ENCODE measurements at regions not wholly inside any gene's neighbourhood (a gene's known extent, or its start where the extent isn't known, plus 50 kb on each side); places are given as distances from the start of the nearest gene placed in this dataset.

- Histone ChIP-seq H3K27me3 (ENCODE audit: low read length) (no peaks in the 10 kb centered on the region), H3K9ac (ENCODE audit: low read length) (no peak overlapping the region), H4K20me1 (ENCODE audit: low read length) (no peaks in the 10 kb centered on the region), H3F3A (ENCODE audit: low read length, unreplicated experiment) (no peaks in the 10 kb centered on the region), H3K4me2 (ENCODE audit: low read length) (no peak overlapping the region), H3K36me3 (ENCODE audit: low read depth, low read length) (no peaks in the 10 kb centered on the region), H2AFZ (ENCODE audit: low read length) (no peak overlapping the region), H3K9me2 (replicated peaks; ENCODE audit: low read length) (no peaks in the 10 kb centered on the region), H3K79me2 (ENCODE audit: low read length) (no peaks in the 10 kb centered on the region), H3K4me3 (ENCODE audit: low read length) (no peak overlapping the region), H3K9me3 (ENCODE audit: low read length) (no peaks in the 10 kb centered on the region), H3K27ac (ENCODE audit: low read length) (no peak overlapping the region), H3K4me1 (ENCODE audit: insufficient read depth, low read length) (0 out of 2 replicates have a peak, but pooled peaks cover 4% of the 10 kb centered on the region)
- intact Hi-C loops (cut with micrococcal nuclease), result no loop called here
- no peak for DNase-seq
- ChIA-PET CTCF (no interaction called here), POLR2A (ENCODE audit: unreplicated experiment) (no interaction called here)
- no peak for ATAC-seq
- TF ChIP-seq CTCF (conservative IDR thresholded peaks at IDR 0.05; ENCODE audit: low read depth, low read length), result no peak
- TF ChIP-seq EZH2phosphoT487 (IDR thresholded peaks at IDR 0.05; ENCODE audit: borderline replicate concordance, low read length), result no peak
- TF ChIP-seq EZH2 (IDR thresholded peaks at IDR 0.05; ENCODE audit: low read length, unreplicated experiment), result no peak
- no TSS peak for BruUV-seq (replicated peaks)
Measured at GRCh38 chr6:49336514-49337131, 126.4 kb downstream of the MMUT start.

- Histone ChIP-seq H3K9ac (ENCODE audit: low read length) (no peak overlapping the region), H3K9me3 (ENCODE audit: low read length) (no peaks in the 10 kb centered on the region), H3K27ac (ENCODE audit: low read length) (peak overlapping the region; percentile 66), H2AFZ (ENCODE audit: low read length) (no peak overlapping the region), H3K36me3 (ENCODE audit: low read depth, low read length) (no peaks in the 10 kb centered on the region), H3K4me2 (ENCODE audit: low read length) (no peak overlapping the region), H3K27me3 (ENCODE audit: low read length) (no peaks in the 10 kb centered on the region), H3K9me2 (replicated peaks; ENCODE audit: low read length) (no peaks in the 10 kb centered on the region), H3F3A (ENCODE audit: low read length, unreplicated experiment) (no peaks in the 10 kb centered on the region), H3K4me3 (ENCODE audit: low read length) (no peak overlapping the region), H4K20me1 (ENCODE audit: low read length) (no peaks in the 10 kb centered on the region), H3K79me2 (ENCODE audit: low read length) (no peaks in the 10 kb centered on the region), H3K4me1 (ENCODE audit: insufficient read depth, low read length) (0 out of 2 replicates have a peak, but pooled peaks cover 4% of the 10 kb centered on the region)
- CTCF ChIA-PET, result no interaction called here
- TF ChIP-seq CTCF (conservative IDR thresholded peaks at IDR 0.05; ENCODE audit: low read depth, low read length) (no peak), EZH2 (IDR thresholded peaks at IDR 0.05; ENCODE audit: low read length, unreplicated experiment) (no peak), EZH2phosphoT487 (IDR thresholded peaks at IDR 0.05; ENCODE audit: borderline replicate concordance, low read length) (no peak)
- intact Hi-C loops (cut with micrococcal nuclease), result loop anchor here (1.0 kb wide), 2 partner anchors 33 to 506 kb away; no protein-coding TSS in a partner anchor
- POLR2A ChIA-PET (ENCODE audit: unreplicated experiment), result no interaction called here
- ATAC-seq (peak; percentile 93), DNase-seq (peak; percentile 75)
- no TSS peak for BruUV-seq (replicated peaks)
Measured at GRCh38 chr6:49333345-49334125, 129.5 kb downstream of the MMUT start.

GRCh38 chr6:49332781-49333180 is 130.3 kb downstream of the MMUT start:
- no TSS peak for BruUV-seq (replicated peaks)
- POLR2A ChIA-PET (ENCODE audit: unreplicated experiment), result no interaction called here
- Histone ChIP-seq H3K27me3 (ENCODE audit: low read length) (no peaks in the 10 kb centered on the region), H2AFZ (ENCODE audit: low read length) (no peak overlapping the region), H3K4me1 (ENCODE audit: insufficient read depth, low read length) (0 out of 2 replicates have a peak, but pooled peaks cover 4% of the 10 kb centered on the region), H3K27ac (ENCODE audit: low read length) (peak overlapping the region; percentile 47), H3K9ac (ENCODE audit: low read length) (no peak overlapping the region), H3K4me3 (ENCODE audit: low read length) (no peak overlapping the region), H4K20me1 (ENCODE audit: low read length) (no peaks in the 10 kb centered on the region), H3K4me2 (ENCODE audit: low read length) (no peak overlapping the region), H3K36me3 (ENCODE audit: low read depth, low read length) (no peaks in the 10 kb centered on the region), H3K9me3 (ENCODE audit: low read length) (no peaks in the 10 kb centered on the region), H3K9me2 (replicated peaks; ENCODE audit: low read length) (no peaks in the 10 kb centered on the region), H3F3A (ENCODE audit: low read length, unreplicated experiment) (no peaks in the 10 kb centered on the region), H3K79me2 (ENCODE audit: low read length) (no peaks in the 10 kb centered on the region)
- CTCF ChIA-PET, result no interaction called here
- TF ChIP-seq EZH2phosphoT487 (IDR thresholded peaks at IDR 0.05; ENCODE audit: borderline replicate concordance, low read length), result no peak
- TF ChIP-seq EZH2 (IDR thresholded peaks at IDR 0.05; ENCODE audit: low read length, unreplicated experiment), result no peak
- no peak for TF ChIP-seq CTCF (conservative IDR thresholded peaks at IDR 0.05; ENCODE audit: low read depth, low read length)
- DNase-seq, result no peak
- no peak for ATAC-seq
- intact Hi-C loops (cut with micrococcal nuclease), result loop anchor here (1.0 kb wide), 2 partner anchors 32 to 505 kb away; no protein-coding TSS in a partner anchor

Measured in PC-3 (cell line).